OCI-LY1 (cell line): ENCODE measurements at regions not wholly inside any gene's neighbourhood (a gene's known extent, or its start where the extent isn't known, plus 50 kb on each side); places are given as distances from the start of the nearest gene placed in this dataset.

Experiments used
- H2AFZ ChIP-seq: fragments of 200-600 bp; sonication (generic), shearing (Covaris generic); 2 replicates; pipeline ENCODE4 v1.6.0; 2014; ENCODE audit warnings: antibody characterized with exemption, mild to moderate bottlenecking, low read length
- H3F3A ChIP-seq: fragments of 200-600 bp; sonication (generic), shearing (Covaris generic); 2 replicates; pipeline ENCODE4 v1.6.0; 2014; ENCODE audit warnings: mild to moderate bottlenecking, antibody characterized with exemption, low read length, moderate library complexity; ENCODE audit not compliant: insufficient read depth
- H3K27ac ChIP-seq: fragments of 200-600 bp; sonication (generic); 2 replicates; pipeline ENCODE4 v1.5.1; 2014; ENCODE audit warnings: low read length, mixed run types, mild to moderate bottlenecking, low read depth; ENCODE audit not compliant: poor library complexity, severe bottlenecking
- H3K27me3 ChIP-seq: fragments of 200-600 bp; sonication (generic); 2 replicates; pipeline ENCODE4 v1.6.0; 2014; ENCODE audit warnings: antibody characterized with exemption, mild to moderate bottlenecking, low read length, moderate library complexity; ENCODE audit not compliant: insufficient read depth
- H3K36me3 ChIP-seq: fragments of 200-600 bp; sonication (generic); 2 replicates; pipeline ENCODE4 v1.6.1; 2014; ENCODE audit warnings: mild to moderate bottlenecking, antibody characterized with exemption, low read length, moderate library complexity, mixed read lengths; ENCODE audit not compliant: insufficient read depth
- H3K4me1 ChIP-seq: fragments of 200-600 bp; sonication (generic); 2 replicates; pipeline ENCODE4 v1.5.1; 2014; ENCODE audit warnings: mild to moderate bottlenecking, low read length, moderate library complexity; ENCODE audit not compliant: insufficient read depth, severe bottlenecking
- H3K4me2 ChIP-seq: fragments of 200-600 bp; sonication (generic), shearing (Covaris generic); 2 replicates; pipeline ENCODE4 v1.6.1; 2014; ENCODE audit warnings: low read length
- H3K4me3 ChIP-seq: fragments of 200-600 bp; sonication (generic); 2 replicates; pipeline ENCODE4 v1.5.1; 2014; ENCODE audit warnings: low read length, low read depth, mild to moderate bottlenecking, mixed read lengths; ENCODE audit not compliant: poor library complexity, severe bottlenecking
- H3K79me2 ChIP-seq: fragments of 200-600 bp; shearing (Covaris generic); 2 replicates; pipeline ENCODE4 v1.6.1; 2016; ENCODE audit warnings: mixed run types, low read length, mixed read lengths; ENCODE audit not compliant: insufficient read depth
- H3K9ac ChIP-seq: fragments of 200-600 bp; sonication (generic), shearing (Covaris generic); 2 replicates; pipeline ENCODE4 v1.6.1; 2014; ENCODE audit warnings: mild to moderate bottlenecking, low read length, mixed read lengths
- H3K9me2 ChIP-seq: fragments of 200-600 bp; sonication (generic), shearing (Covaris generic); 2 replicates; pipeline ENCODE4 v1.6.1; 2014; ENCODE audit warnings: low read depth, mild to moderate bottlenecking, low read length, mixed read lengths
- H3K9me3 ChIP-seq: fragments of 200-600 bp; shearing (Covaris generic); 2 replicates; pipeline ENCODE4 v1.6.1; 2014; ENCODE audit warnings: low read length, mixed read lengths
- H4K20me1 ChIP-seq: fragments of 200-600 bp; sonication (generic), shearing (Covaris generic); 2 replicates; pipeline ENCODE4 v1.6.0; 2016; ENCODE audit warnings: mild to moderate bottlenecking, low read length; ENCODE audit not compliant: insufficient read depth
- EZH2 ChIP-seq: fragments of 200-600 bp; sonication (generic), shearing (Covaris generic); IDR thresholded peaks from 2 replicates; pipeline ENCODE4 v1.8.0; 2017; ENCODE audit warnings: borderline replicate concordance, mixed run types, mild to moderate bottlenecking, antibody characterized with exemption, low read length, moderate library complexity, mixed read lengths
- TF ChIP-seq, protein P1 (sequence below): fragments of 200-600 bp; sonication (generic), shearing (Covaris generic); IDR thresholded peaks from 2 replicates; pipeline ENCODE4 v1.5.1; 2017; ENCODE audit warnings: mild to moderate bottlenecking, antibody characterized with exemption, low read length, moderate library complexity, mixed read lengths

DNA sequence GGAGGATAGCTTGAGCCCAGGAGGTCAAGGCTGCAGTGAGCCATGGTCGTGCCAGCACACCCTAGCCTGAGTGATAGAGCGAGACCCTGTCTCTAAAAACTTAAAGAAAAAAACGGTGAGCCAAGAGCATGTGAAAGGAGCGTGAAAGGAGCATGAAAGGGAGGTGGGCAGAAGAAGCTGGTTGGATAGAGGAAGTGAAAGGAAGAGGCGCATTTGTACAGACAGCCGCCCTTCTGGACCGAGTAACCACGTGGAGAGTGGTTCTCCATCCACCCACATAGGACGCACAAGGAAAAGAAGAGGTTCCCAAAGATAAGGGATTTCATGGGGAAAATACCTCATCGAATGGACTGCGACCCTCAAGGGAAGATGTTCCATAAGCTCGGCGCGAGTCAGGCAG is 60.4 kb upstream of the IFNAR2 start:
- no peak overlapping the region for H3K4me2 ChIP-seq
- H3K9me2 ChIP-seq, result no peaks in the 10 kb centered on the region
- no peaks in the 10 kb centered on the region for H4K20me1 ChIP-seq
- H3K79me2 ChIP-seq, result no peaks in the 10 kb centered on the region
- no peaks in the 10 kb centered on the region for H3K4me1 ChIP-seq
- H3K27ac ChIP-seq, result no peak overlapping the region
- H3K36me3 ChIP-seq, result no peaks in the 10 kb centered on the region
- H3K4me3 ChIP-seq, result no peak overlapping the region
- TF ChIP-seq, protein P1, sequence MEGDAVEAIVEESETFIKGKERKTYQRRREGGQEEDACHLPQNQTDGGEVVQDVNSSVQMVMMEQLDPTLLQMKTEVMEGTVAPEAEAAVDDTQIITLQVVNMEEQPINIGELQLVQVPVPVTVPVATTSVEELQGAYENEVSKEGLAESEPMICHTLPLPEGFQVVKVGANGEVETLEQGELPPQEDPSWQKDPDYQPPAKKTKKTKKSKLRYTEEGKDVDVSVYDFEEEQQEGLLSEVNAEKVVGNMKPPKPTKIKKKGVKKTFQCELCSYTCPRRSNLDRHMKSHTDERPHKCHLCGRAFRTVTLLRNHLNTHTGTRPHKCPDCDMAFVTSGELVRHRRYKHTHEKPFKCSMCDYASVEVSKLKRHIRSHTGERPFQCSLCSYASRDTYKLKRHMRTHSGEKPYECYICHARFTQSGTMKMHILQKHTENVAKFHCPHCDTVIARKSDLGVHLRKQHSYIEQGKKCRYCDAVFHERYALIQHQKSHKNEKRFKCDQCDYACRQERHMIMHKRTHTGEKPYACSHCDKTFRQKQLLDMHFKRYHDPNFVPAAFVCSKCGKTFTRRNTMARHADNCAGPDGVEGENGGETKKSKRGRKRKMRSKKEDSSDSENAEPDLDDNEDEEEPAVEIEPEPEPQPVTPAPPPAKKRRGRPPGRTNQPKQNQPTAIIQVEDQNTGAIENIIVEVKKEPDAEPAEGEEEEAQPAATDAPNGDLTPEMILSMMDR, result no peak
- TF ChIP-seq EZH2, result no peak
- H3K9ac ChIP-seq, result no peak overlapping the region
- peaks cover 3% of the 10 kb centered on the region; the same call in 1 of the 2 replicates for H3K27me3 ChIP-seq
- no peak overlapping the region for H2AFZ ChIP-seq
- H3K9me3 ChIP-seq, result no peaks in the 10 kb centered on the region; the same call in 1 of the 2 replicates
- H3F3A ChIP-seq, result no peaks in the 10 kb centered on the region

DNA sequence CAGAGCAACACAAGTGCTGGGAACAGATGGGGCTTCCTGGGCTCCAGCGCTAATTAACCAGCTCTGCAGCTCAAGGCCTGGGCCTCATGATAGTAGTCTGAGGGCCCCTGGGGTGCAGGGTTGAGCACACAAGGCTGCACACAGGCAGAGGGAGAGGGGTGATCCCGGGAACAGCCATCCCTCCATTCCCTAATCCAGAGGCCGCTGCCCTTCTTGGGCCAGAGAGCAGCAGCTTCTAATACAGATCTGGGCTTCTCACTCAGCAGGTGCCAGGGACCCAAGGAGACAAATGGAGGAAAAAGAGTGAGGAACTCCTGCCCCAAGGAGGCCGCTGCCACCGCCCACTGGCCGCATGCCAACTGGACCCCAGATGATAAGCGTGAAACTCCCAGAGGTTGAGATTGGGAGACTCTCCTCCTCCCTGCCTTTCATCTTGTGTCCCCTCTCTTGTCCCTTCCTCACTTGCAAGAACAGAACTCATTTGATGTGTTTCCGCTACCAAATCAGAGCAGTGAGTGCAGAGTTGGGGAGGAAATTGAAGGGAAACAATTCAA is 58.0 kb upstream of the IFNAR2 start:
- Histone ChIP-seq H3K4me2 (no peak overlapping the region), H3K9me2 (no peaks in the 10 kb centered on the region), H2AFZ (no peak overlapping the region), H3K9ac (no peak overlapping the region), H3K79me2 (no peaks in the 10 kb centered on the region), H3K27me3 (peaks cover 3% of the 10 kb centered on the region; the same call in 1 of the 2 replicates), H4K20me1 (no peaks in the 10 kb centered on the region), H3K4me3 (no peak overlapping the region), H3K9me3 (no peaks in the 10 kb centered on the region; the same call in 1 of the 2 replicates), H3F3A (no peaks in the 10 kb centered on the region), H3K36me3 (no peaks in the 10 kb centered on the region), H3K27ac (no peak overlapping the region), H3K4me1 (no peaks in the 10 kb centered on the region)
- TF ChIP-seq, protein P1, result no peak
- no peak for TF ChIP-seq EZH2

DNA sequence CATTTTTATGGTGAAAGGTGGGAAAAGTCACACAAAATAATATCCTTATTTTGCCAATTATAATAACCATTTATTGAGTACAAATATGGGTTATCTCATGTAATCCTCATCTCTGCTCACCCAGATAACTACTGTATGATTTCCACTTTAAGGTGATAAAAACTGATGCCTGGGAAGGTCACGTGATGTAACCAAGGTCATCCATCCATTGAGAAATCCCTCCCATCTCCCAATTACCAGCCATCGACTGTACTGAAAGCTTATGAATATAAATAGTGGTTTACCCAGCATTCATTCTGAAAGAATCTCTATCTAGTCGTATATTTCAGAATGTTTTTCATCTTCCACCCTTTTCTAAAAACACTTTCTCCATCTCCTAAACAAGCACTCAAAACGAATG is 55.0 kb upstream of the IFNAR2 start:
- Histone ChIP-seq H3K36me3 (no peaks in the 10 kb centered on the region), H3K27me3 (0 out of 2 replicates have a peak, but pooled peaks cover 3% of the 10 kb centered on the region), H3K9me3 (no peaks in the 10 kb centered on the region), H3K9ac (no peak overlapping the region), H3F3A (no peaks in the 10 kb centered on the region), H3K4me3 (no peak overlapping the region), H3K27ac (no peak overlapping the region), H3K4me1 (no peaks in the 10 kb centered on the region), H2AFZ (no peak overlapping the region), H3K79me2 (no peaks in the 10 kb centered on the region), H4K20me1 (no peaks in the 10 kb centered on the region), H3K4me2 (no peak overlapping the region), H3K9me2 (no peaks in the 10 kb centered on the region)
- TF ChIP-seq, protein P1, result no peak
- TF ChIP-seq EZH2, result no peak
